Muscle of arm (tissue), 1 donor: ENCODE measurements at regions not wholly inside any gene's neighbourhood (a gene's known extent, or its start where the extent isn't known, plus 50 kb on each side); places are given as distances from the start of the nearest gene placed in this dataset.

Source experiments
- DNase-seq: peaks from one replicate; pipeline ENCODE4 v3.0.0-alpha.2; 2013

- no peak for DNase-seq
Measured at GRCh38 chr9:16954040-16954439, 83.6 kb upstream of the BNC2 start.

GRCh38 chr9:16951502-16951901 is 81.0 kb upstream of the BNC2 start:
- no peak for DNase-seq

- DNase-seq, result no peak
Measured at GRCh38 chr9:16950051-16950450, 79.6 kb upstream of the BNC2 start.

GRCh38 chr9:16930578-16930977 is 60.1 kb upstream of the BNC2 start:
- no peak for DNase-seq

GRCh38 chr9:16928179-16928945 is 57.9 kb upstream of the BNC2 start:
- DNase-seq, result no peak

- DNase-seq, result no peak
Measured at GRCh38 chr9:16925426-16925825, 55.0 kb upstream of the BNC2 start.

GRCh38 chr9:16924311-16924915 is 53.9 kb upstream of the BNC2 start:
- no peak for DNase-seq

- no peak for DNase-seq
Measured at GRCh38 chr9:16921855-16922254, 51.4 kb upstream of the BNC2 start.
